Upper lobe of left lung (tissue), 6 donors: ENCODE measurements at regions not wholly inside any gene's neighbourhood (a gene's known extent, or its start where the extent isn't known, plus 50 kb on each side); places are given as distances from the start of the nearest gene placed in this dataset.
A peak's percentile ranks its signal among the peaks of the same experiment; 100 is the strongest.
"Not testable (repeated sequence)": the region's sequence is repeated elsewhere in the genome, so short reads cannot be mapped to it uniquely, and the experiment has no call there.

Experiments
- ATAC-seq, 2 donors: fragments of 200-7000 bp; cut with Tn5 transposase; one replicate each; pipeline ENCODE4 v1.9.1; 2022; ENCODE audit warnings: mild to moderate bottlenecking in 2 of 2, moderate library complexity in 2 of 2; ENCODE audit not compliant: low FRiP score in 2 of 2
- DNase-seq, 2 donors: peaks; one replicate each; pipeline ENCODE4 v3.0.0-alpha.2; 2019 to 2020
- H3K27ac ChIP-seq, 4 donors: fragments of 200-600 bp; sonication (generic); one replicate each; pipeline ENCODE4 v1.5.1; 2016 to 2019
- H3K27me3 ChIP-seq, 4 donors: fragments of 200-600 bp; sonication (generic); one replicate each; pipeline ENCODE4 v1.5.1; 2017 to 2019
- H3K36me3 ChIP-seq, 4 donors: fragments of 200-600 bp; sonication (generic); one replicate each; pipeline ENCODE4 v1.5.1; 2016 to 2019
- H3K4me1 ChIP-seq, 4 donors: fragments of 200-600 bp; sonication (generic); one replicate each; pipeline ENCODE4 v1.5.1; 2018 to 2019
- H3K4me3 ChIP-seq, 4 donors: fragments of 200-600 bp; sonication (generic); one replicate each; pipeline ENCODE4 v1.5.1; 2017 to 2019; ENCODE audit warnings: mild to moderate bottlenecking in 2 of 4, moderate library complexity in 1 of 4
- H3K9me3 ChIP-seq, 4 donors: fragments of 200-600 bp; sonication (generic); one replicate each; pipeline ENCODE4 v1.5.1; 2018 to 2019
- EP300 ChIP-seq, 4 donors: sonication (generic); formaldehyde crosslinking; IDR thresholded peaks; one replicate each; pipeline ENCODE4 v1.5.1; 2017; ENCODE audit warnings: antibody characterized with exemption in 4 of 4, control low read depth in 2 of 4
- POLR2A ChIP-seq, 4 donors: fragments of 450-650 bp; IDR thresholded peaks; one replicate each; pipeline ENCODE4 v1.5.1; 2016 to 2017; ENCODE audit warnings: antibody characterized with exemption in 4 of 4, mild to moderate bottlenecking in 2 of 4
- POLR2AphosphoS5 ChIP-seq, 2 donors: sonication (generic); formaldehyde crosslinking; IDR thresholded peaks; one replicate each; pipeline ENCODE4 v1.5.1; 2017; ENCODE audit warnings: antibody characterized with exemption in 2 of 2
- WGBS, 2 donors: methylation state at CpG; one replicate each; pipeline ENCODE4 v1.1.5; 2017 to 2018; 5-methylcytosine and 5-hydroxymethylcytosine counted together
- TF ChIP-seq, protein P1 (sequence below), 6 experiments: fragments of 450-650 bp in 4 of 6; fragments of 200-600 bp in 2 of 6; sonication (generic) in 2 of 6; IDR thresholded peaks; one replicate each; pipeline ENCODE4 v1.5.1; 2016 to 2019; ENCODE audit warnings: antibody characterized with exemption in 6 of 6
- donor health status: DM: no; HTN: no; CAD: no; lungs with moderate emphysema.
- donor health status: DM: no; HTN: yes; CAD: no; lungs with severe emphysema.

DNA sequence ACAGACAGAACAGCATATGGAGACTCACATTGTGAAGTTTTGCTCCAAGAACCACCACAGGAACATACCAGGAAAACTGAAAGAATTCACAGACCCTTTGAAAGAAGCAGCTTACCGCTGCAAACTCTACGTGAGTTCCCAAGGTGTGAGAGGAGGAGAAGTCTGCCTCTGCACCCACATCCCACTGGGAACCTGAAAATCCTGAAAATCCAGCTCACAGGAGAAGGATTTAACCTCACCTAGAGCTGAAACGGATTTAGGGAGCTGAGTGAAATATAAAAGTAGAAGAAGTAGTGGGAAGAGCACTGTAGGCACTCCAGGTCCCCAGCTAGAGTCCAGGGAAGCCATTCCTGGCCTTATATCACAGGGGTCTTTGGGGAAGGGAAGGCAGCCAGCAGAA, 80.0 kb downstream of the FHIP1A start:
- no peak for ATAC-seq
- H3K4me1 ChIP-seq, result peaks cover 0 to 3% (median 0%) of the 10 kb centered on the region in 4 donors
- TF ChIP-seq EP300 (IDR thresholded peaks at IDR 0.05) (no peak), POLR2A (IDR thresholded peaks at IDR 0.05) (no peak), POLR2AphosphoS5 (IDR thresholded peaks at IDR 0.05) (no peak)
- TF ChIP-seq, protein P1, sequence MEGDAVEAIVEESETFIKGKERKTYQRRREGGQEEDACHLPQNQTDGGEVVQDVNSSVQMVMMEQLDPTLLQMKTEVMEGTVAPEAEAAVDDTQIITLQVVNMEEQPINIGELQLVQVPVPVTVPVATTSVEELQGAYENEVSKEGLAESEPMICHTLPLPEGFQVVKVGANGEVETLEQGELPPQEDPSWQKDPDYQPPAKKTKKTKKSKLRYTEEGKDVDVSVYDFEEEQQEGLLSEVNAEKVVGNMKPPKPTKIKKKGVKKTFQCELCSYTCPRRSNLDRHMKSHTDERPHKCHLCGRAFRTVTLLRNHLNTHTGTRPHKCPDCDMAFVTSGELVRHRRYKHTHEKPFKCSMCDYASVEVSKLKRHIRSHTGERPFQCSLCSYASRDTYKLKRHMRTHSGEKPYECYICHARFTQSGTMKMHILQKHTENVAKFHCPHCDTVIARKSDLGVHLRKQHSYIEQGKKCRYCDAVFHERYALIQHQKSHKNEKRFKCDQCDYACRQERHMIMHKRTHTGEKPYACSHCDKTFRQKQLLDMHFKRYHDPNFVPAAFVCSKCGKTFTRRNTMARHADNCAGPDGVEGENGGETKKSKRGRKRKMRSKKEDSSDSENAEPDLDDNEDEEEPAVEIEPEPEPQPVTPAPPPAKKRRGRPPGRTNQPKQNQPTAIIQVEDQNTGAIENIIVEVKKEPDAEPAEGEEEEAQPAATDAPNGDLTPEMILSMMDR (IDR thresholded peaks at IDR 0.05), result no peak

DNA sequence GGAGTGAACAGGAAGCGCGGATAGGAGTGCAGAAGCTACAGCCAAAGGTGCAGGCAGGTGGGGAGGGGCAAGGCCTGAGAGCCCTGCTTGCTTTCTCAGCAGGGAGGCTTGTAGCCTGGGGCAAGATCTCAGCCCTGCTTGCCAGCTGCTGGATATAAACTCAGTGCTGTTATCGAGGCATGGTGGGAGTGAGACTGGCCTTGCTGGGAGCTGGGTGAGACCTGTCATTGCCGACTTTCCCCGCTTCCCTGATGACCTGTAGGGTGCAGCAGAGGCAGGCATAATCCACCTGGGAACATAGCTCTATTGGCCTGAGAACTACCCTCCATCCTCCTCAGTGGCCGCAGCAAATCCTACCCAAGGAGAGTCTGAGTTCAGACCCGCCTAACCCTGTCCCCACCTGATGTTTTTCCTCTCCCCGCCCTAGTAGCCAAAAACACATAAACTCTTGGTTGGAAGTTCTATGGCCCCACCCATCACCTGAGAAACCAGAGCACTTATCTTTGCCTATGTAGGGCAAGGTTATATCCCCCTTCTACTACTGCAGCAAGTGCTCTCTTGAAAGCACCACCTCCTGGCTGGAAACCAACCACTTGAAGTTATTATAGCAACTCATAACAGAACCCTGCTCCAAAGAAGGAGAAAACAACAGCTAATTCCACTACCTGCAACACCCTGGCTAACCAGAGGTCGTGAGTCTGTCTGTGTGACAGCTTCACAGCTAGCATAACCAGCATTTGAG, 80.7 kb downstream of the FHIP1A start:
- WGBS, 2 donors, result 64 to 74% methylated on average over 9 of the region's 9 CpGs
- ATAC-seq, result peak; percentile 58 to 94

More for the DNA sequence above, 80.0 kb downstream of the FHIP1A start:
- Histone ChIP-seq H3K27ac (peak overlapping the region in 2 of 4 donors; percentile 20 to 61), H3K4me3 (no peak overlapping the region), H3K36me3 (no peaks in the 10 kb centered on the region), H3K9me3 (no peaks in the 10 kb centered on the region), H3K27me3 (no peaks in the 10 kb centered on the region)
- 70 to 71% methylated on average over 3 of the region's 3 CpGs for WGBS, 2 donors
- DNase-seq, result no peak

DNA sequence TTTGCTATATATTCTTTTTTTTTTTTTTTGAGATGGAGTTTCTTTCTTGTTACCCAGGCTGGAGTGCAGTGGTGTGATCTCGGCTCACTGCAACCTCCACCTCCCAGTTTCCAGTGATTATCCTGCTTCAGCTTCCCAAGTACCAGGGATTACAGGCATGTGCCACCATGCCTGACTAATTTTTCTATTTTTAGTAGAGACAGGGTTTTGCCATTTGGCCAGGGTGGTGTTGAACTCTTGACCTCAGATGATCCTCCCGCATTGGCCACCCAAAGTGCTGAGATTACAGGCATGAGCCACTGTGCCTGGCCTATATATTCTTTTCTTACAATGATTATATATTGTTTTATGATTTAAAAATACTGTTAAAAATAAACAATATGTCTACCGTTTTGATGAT, 86.6 kb downstream of the FHIP1A start:
- H3K4me1 ChIP-seq, H3K4me3 ChIP-seq, H3K27me3 ChIP-seq, H3K27ac ChIP-seq, H3K36me3 ChIP-seq, ATAC-seq, DNase-seq, H3K9me3 ChIP-seq: not testable (repeated sequence)
- 80 to 89% methylated on average over 3 of the region's 3 CpGs for WGBS, 2 donors

More for the DNA sequence above, 80.7 kb downstream of the FHIP1A start:
- peaks cover 0 to 3% (median 0%) of the 10 kb centered on the region in 4 donors for H3K4me1 ChIP-seq
- DNase-seq, result peak; percentile 7 to 63
- no peaks in the 10 kb centered on the region for H3K27me3 ChIP-seq
- no peaks in the 10 kb centered on the region for H3K36me3 ChIP-seq
- peak overlapping the region in 1 of 4 donors; percentile 8 for H3K4me3 ChIP-seq
- TF ChIP-seq, protein P1 (IDR thresholded peaks at IDR 0.05), result peak in 4 of 6 experiments; percentile 11 to 29 (median 18)
- TF ChIP-seq EP300 (IDR thresholded peaks at IDR 0.05) (no peak), POLR2AphosphoS5 (IDR thresholded peaks at IDR 0.05) (no peak)
- peaks cover 0 to 6% (median 1%) of the 10 kb centered on the region in 4 donors for H3K9me3 ChIP-seq
- peak overlapping the region in 2 of 4 donors; percentile 20 to 61 for H3K27ac ChIP-seq

DNA sequence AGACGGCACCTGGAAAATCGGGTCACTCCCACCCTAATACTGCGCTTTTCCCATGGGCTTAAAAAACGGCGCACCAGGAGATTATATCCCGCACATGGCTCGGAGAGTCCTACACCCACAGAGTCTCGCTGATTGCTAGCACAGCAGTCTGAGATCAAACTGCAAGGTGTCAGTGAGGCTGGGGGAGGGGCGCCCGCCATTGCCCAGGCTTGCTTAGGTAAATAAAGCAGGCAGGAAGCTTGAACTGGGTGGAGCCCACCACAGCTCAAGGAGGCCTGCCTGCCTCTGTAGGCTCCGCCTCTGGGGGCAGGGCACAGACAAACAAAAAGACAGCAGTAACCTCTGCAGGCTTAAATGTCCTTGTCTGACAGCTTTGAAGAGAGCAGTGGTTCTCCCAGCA, 102.6 kb downstream of the FHIP1A start:
- H3K36me3 ChIP-seq, H3K4me1 ChIP-seq, H3K4me3 ChIP-seq, H3K27me3 ChIP-seq, H3K27ac ChIP-seq, ATAC-seq, H3K9me3 ChIP-seq: not testable (repeated sequence)
- 88 to 91% methylated on average over 3 to 10 of the region's 11 CpGs for WGBS, 2 donors
- peak in 1 of 2 donors; percentile 32 for DNase-seq

DNA sequence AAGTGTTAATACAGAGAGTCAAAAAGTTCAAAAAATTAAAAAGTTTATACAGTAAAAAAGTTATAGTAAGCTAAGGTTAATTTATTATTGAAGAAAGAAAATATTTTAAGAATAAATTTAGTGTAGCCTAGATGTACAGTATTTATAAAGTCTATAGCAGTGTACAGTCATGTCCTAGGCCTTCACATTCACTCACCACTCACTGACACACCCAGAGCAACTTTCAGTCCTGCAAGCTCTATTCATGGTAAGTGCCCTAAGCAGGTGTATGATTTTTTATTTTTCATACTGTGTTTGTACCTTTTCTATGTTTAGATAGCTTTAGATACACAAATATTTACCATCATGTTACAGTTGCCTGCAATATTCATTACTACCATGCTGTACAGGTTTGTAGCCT, 108.9 kb downstream of the FHIP1A start:
- DNase-seq, result no peak
- ATAC-seq, result no peak
- no peak overlapping the region for H3K4me3 ChIP-seq
- no peaks in the 10 kb centered on the region for H3K4me1 ChIP-seq
- no peaks in the 10 kb centered on the region for H3K27me3 ChIP-seq
- no peaks in the 10 kb centered on the region for H3K9me3 ChIP-seq
- H3K27ac ChIP-seq, result no peak overlapping the region
- no peaks in the 10 kb centered on the region for H3K36me3 ChIP-seq
- TF ChIP-seq POLR2A (IDR thresholded peaks at IDR 0.05) (no peak), EP300 (IDR thresholded peaks at IDR 0.05) (no peak), POLR2AphosphoS5 (IDR thresholded peaks at IDR 0.05) (no peak)
- TF ChIP-seq, protein P1 (IDR thresholded peaks at IDR 0.05), result no peak

DNA sequence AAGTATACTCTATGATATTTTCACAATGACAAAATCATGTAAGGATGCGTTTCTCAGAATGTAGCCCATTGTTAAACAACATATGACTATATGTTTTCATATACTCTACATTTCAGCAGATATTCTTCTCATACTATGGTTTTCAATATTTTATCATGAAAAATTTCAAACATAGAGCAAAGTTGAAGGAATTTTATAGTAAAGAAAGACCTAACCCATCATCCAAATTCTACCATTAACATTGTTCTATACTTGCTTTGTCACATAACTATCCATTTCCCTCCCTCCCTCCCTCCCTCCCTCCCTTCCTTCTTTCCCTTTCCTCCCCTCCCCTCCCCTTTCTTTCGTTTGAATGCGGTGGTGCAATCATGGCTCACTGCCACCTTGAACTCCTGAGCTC, 109.4 kb downstream of the FHIP1A start:
- Histone ChIP-seq H3K36me3 (no peaks in the 10 kb centered on the region), H3K9me3 (no peaks in the 10 kb centered on the region), H3K4me1 (no peaks in the 10 kb centered on the region), H3K27ac (no peak overlapping the region), H3K4me3 (no peak overlapping the region), H3K27me3 (no peaks in the 10 kb centered on the region)
- DNase-seq (no peak), ATAC-seq (no peak)
- 37 to 54% methylated on average over 3 of the region's 3 CpGs for WGBS, 2 donors
- TF ChIP-seq EP300 (IDR thresholded peaks at IDR 0.05), result no peak
- no peak for TF ChIP-seq POLR2A (IDR thresholded peaks at IDR 0.05)
- TF ChIP-seq, protein P1 (IDR thresholded peaks at IDR 0.05), result no peak
- no peak for TF ChIP-seq POLR2AphosphoS5 (IDR thresholded peaks at IDR 0.05)
